Osteocyte (in vitro differentiated cells): ENCODE measurements at regions not wholly inside any gene's neighbourhood (a gene's known extent, or its start where the extent isn't known, plus 50 kb on each side); places are given as distances from the start of the nearest gene placed in this dataset.
"Not testable (repeated sequence)": the region's sequence is repeated elsewhere in the genome, so short reads cannot be mapped to it uniquely, and the experiment has no call there.

Experiments used
- DNase-seq: peaks from one replicate; pipeline ENCODE4 v3.0.0; 2021; ENCODE audit warnings: mixed read lengths; ENCODE audit not compliant: unreplicated experiment; ENCODE audit errors: extremely low spot score
- H3K27ac Mint-ChIP-seq: one replicate; pipeline ENCODE4 v1.8.0; 2021; ENCODE audit warnings: mild to moderate bottlenecking, mixed read lengths; ENCODE audit not compliant: unreplicated experiment
- H3K27me3 Mint-ChIP-seq: one replicate; pipeline ENCODE4 v1.8.0; 2021; ENCODE audit warnings: mixed read lengths; ENCODE audit not compliant: unreplicated experiment
- H3K36me3 Mint-ChIP-seq: one replicate; pipeline ENCODE4 v1.8.0; 2021; ENCODE audit warnings: mixed read lengths; ENCODE audit not compliant: unreplicated experiment
- H3K4me1 Mint-ChIP-seq: one replicate; pipeline ENCODE4 v1.8.0; 2021; ENCODE audit warnings: mixed read lengths; ENCODE audit not compliant: unreplicated experiment
- H3K4me3 Mint-ChIP-seq: one replicate; pipeline ENCODE4 v1.8.0; 2021; ENCODE audit warnings: mild to moderate bottlenecking, moderate library complexity, mixed read lengths; ENCODE audit not compliant: unreplicated experiment
- H3K9me3 Mint-ChIP-seq: one replicate; pipeline ENCODE4 v1.8.0; 2021; ENCODE audit warnings: mixed read lengths; ENCODE audit not compliant: unreplicated experiment
- TF ChIP-seq, protein P1 (sequence below): fragments of 200-600 bp; sonication (generic); IDR thresholded peaks from 2 replicates; pipeline ENCODE4 v1.5.0; 2021; ENCODE audit warnings: antibody characterized with exemption, mild to moderate bottlenecking, moderate library complexity

DNA sequence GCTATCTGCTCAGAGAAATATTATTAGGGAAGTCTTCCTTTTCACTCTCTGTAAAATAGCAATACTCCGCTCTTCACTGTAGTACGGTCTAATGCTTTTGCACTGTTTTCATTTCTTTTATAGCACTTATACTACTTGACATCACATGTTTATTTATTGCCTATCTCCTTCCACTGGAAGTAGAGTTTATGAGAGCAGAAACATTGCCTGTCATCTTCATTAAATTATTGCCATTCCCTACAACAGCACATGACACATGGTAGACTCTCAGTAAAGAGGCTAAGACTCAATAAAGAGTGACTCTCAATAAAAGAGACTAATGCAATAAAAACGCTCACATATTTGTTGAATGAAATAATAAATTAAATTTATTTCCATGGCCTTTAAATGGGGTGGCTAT lies 241.3 kb upstream of the MAGEC2 start:
- H3K4me1 Mint-ChIP-seq, result no peaks in the 10 kb centered on the region
- no peak overlapping the region for H3K27ac Mint-ChIP-seq
- TF ChIP-seq, protein P1, sequence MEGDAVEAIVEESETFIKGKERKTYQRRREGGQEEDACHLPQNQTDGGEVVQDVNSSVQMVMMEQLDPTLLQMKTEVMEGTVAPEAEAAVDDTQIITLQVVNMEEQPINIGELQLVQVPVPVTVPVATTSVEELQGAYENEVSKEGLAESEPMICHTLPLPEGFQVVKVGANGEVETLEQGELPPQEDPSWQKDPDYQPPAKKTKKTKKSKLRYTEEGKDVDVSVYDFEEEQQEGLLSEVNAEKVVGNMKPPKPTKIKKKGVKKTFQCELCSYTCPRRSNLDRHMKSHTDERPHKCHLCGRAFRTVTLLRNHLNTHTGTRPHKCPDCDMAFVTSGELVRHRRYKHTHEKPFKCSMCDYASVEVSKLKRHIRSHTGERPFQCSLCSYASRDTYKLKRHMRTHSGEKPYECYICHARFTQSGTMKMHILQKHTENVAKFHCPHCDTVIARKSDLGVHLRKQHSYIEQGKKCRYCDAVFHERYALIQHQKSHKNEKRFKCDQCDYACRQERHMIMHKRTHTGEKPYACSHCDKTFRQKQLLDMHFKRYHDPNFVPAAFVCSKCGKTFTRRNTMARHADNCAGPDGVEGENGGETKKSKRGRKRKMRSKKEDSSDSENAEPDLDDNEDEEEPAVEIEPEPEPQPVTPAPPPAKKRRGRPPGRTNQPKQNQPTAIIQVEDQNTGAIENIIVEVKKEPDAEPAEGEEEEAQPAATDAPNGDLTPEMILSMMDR, result no peak
- H3K36me3 Mint-ChIP-seq, result no peaks in the 10 kb centered on the region
- no peaks in the 10 kb centered on the region for H3K27me3 Mint-ChIP-seq
- no peak overlapping the region for H3K4me3 Mint-ChIP-seq
- peaks cover 53% of the 10 kb centered on the region for H3K9me3 Mint-ChIP-seq
- no peak for DNase-seq

DNA sequence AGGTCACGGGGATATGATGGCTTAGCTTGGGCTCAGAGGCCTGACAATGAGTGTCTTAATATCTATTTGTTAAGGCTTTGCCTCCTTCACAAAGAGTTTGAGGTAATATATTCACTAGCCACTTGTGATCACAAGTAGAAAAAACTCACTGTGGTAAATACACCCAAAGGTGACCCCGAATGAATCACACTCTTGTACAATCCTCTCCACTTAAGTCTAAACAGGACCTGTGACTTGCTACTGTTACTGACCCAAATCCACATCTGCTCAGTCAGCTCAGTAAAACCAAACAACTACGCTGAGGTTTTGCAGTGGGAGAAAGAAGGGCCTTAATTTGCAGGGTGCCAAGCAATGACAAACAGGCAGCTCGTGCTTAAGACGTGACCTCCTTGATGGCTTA lies 223.8 kb upstream of the MAGEC2 start:
- Mint-ChIP-seq H3K4me3 (no peak overlapping the region), H3K27ac (no peak overlapping the region), H3K36me3 (no peaks in the 10 kb centered on the region), H3K9me3 (peaks cover 34% of the 10 kb centered on the region), H3K27me3 (no peaks in the 10 kb centered on the region), H3K4me1 (no peaks in the 10 kb centered on the region)
- TF ChIP-seq, protein P1, result no peak
- no peak for DNase-seq

DNA sequence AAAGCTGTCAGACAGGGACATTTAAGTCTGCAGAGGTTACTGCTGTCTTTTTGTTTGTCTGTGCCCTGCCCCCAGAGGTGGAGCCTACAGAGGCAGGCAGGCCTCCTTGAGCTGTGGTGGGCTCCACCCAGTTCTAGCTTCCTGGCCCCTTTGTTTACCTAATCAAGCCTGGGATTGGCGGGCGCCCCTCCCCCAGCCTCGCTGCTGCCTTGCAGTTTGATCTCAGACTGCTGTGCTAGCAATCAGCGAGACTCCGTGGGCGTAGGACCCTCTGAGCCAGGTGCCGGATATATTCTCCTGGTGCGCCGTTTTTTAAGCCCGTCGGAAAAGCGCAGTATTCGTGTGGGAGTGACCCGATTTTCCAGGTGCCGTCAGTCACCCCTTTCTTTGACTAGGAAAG lies 185.9 kb upstream of the MAGEC2 start:
- not testable (repeated sequence) for H3K36me3 Mint-ChIP-seq, DNase-seq, H3K4me1 Mint-ChIP-seq, H3K4me3 Mint-ChIP-seq, H3K27me3 Mint-ChIP-seq, H3K27ac Mint-ChIP-seq
- peaks cover 35% of the 10 kb centered on the region for H3K9me3 Mint-ChIP-seq

DNA sequence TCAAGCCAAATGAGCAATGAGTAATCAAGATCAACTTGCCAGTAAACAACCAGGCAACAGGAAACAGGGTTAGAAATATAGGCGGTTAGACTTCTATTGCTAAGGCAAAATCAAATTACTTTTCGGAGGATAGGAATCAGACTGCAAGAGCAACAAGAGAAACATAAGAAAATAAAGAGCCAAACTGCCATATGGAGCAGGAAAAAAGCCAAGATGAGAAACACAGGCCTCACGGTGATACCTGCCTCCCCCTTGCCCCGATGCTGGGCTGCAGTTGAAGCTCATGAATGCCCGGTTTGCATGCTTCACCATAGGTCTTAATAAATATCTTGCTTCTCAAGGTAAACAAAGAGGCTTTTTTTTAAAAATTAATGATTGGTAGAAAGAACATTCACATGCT lies 158.4 kb upstream of the MAGEC2 start:
- Mint-ChIP-seq H3K4me3 (no peak overlapping the region), H3K9me3 (peaks cover 46% of the 10 kb centered on the region), H3K27me3 (no peaks in the 10 kb centered on the region), H3K36me3 (no peaks in the 10 kb centered on the region), H3K27ac (no peak overlapping the region), H3K4me1 (no peaks in the 10 kb centered on the region)
- TF ChIP-seq, protein P1, result no peak
- no peak for DNase-seq

DNA sequence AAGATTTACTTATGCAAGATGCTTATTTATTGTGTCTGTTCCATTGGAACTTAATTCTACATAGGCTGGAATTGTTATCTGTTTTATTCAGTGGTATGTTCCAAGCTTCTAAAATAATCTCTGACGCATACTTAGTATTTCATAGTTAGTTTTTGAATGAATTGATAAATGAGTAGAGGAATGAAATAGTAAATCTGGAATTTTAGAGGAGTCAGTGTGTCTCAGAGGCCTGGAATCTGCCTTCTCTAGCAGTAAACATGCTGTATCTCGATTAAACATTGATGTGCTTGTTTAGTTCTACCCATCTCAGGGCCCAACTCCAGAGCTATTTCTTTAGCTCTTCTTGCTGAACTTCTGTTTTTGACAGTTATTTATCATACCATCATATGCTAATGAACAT lies 154.2 kb upstream of the MAGEC2 start:
- H3K4me1 Mint-ChIP-seq, result no peaks in the 10 kb centered on the region

More for the DNA sequence above, 154.2 kb upstream of the MAGEC2 start:
- H3K36me3 Mint-ChIP-seq, result no peaks in the 10 kb centered on the region
- peaks cover 62% of the 10 kb centered on the region for H3K9me3 Mint-ChIP-seq
- no peaks in the 10 kb centered on the region for H3K27me3 Mint-ChIP-seq
- H3K4me3 Mint-ChIP-seq, result no peak overlapping the region
- no peak for DNase-seq
- TF ChIP-seq, protein P1, result no peak
- H3K27ac Mint-ChIP-seq, result no peak overlapping the region
